ENCODE measurements at regions not wholly inside any gene's neighbourhood (a gene's known extent, or its start where the extent isn't known, plus 50 kb on each side); places are given as distances from the start of the nearest gene placed in this dataset.

DNA sequence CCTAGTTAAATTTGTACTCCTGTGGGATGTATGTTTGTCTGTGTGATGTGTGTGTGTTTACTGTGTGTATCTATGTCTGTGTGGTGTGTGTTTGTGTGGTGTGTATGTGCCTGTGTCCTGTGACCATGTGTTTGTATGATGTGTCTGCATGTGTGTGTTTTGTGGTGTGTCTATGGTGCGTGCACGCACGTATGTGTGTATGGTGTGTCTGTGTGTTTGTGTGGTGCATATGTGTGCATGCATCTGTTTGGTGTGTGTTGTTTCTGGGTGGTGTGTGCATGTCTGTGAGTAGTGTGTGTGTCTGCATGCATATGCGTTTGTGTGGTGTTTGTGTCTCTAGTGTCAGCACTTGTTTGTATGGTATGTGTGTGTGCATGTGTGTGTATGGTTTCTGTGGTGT lies 174.2 kb upstream of the RBFOX1 start:
- H3K27ac Mint-ChIP-seq = no peak overlapping the region
- no peaks in the 10 kb centered on the region for H3K4me1 Mint-ChIP-seq
- DNase-seq (ENCODE audit: low spot score in 2 of 2, unreplicated experiment in 2 of 2) = no peak
- no peak overlapping the region for H3K4me3 Mint-ChIP-seq
- TF ChIP-seq, protein P1, sequence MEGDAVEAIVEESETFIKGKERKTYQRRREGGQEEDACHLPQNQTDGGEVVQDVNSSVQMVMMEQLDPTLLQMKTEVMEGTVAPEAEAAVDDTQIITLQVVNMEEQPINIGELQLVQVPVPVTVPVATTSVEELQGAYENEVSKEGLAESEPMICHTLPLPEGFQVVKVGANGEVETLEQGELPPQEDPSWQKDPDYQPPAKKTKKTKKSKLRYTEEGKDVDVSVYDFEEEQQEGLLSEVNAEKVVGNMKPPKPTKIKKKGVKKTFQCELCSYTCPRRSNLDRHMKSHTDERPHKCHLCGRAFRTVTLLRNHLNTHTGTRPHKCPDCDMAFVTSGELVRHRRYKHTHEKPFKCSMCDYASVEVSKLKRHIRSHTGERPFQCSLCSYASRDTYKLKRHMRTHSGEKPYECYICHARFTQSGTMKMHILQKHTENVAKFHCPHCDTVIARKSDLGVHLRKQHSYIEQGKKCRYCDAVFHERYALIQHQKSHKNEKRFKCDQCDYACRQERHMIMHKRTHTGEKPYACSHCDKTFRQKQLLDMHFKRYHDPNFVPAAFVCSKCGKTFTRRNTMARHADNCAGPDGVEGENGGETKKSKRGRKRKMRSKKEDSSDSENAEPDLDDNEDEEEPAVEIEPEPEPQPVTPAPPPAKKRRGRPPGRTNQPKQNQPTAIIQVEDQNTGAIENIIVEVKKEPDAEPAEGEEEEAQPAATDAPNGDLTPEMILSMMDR (IDR thresholded peaks at IDR 0.05; ENCODE audit: unreplicated experiment) = no peak
- H3K36me3 Mint-ChIP-seq = no peaks in the 10 kb centered on the region
- peaks cover 11% of the 10 kb centered on the region for H3K27me3 Mint-ChIP-seq (ENCODE audit: low read depth)
- no peaks in the 10 kb centered on the region for H3K9me3 Mint-ChIP-seq

DNA sequence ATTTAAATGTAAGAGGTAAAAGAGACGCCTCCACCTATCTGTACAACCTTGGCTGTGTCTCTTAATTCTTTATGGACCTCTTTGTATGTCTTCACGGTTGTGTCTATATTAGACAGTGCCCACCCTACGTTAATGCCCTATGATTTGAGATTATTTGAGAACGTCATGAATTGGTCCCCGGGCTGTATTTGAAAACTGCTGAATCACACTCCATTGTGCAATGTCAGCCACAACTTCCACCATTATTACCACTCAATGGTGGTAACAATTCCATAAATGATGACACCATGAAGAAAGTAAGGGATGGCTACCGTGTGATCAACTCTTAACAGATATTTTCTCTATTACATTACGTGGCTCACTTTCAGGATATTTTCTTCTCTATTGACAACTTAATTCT lies 182.4 kb upstream of the RBFOX1 start:
- no peak for DNase-seq (ENCODE audit: low spot score in 2 of 2, unreplicated experiment in 2 of 2)
- Mint-ChIP-seq H3K9me3 (peaks cover 4% of the 10 kb centered on the region), H3K4me1 (no peaks in the 10 kb centered on the region), H3K36me3 (no peaks in the 10 kb centered on the region), H3K27me3 (ENCODE audit: low read depth) (no peaks in the 10 kb centered on the region), H3K4me3 (no peak overlapping the region), H3K27ac (no peak overlapping the region)
- TF ChIP-seq, protein P1 (IDR thresholded peaks at IDR 0.05; ENCODE audit: unreplicated experiment) = no peak

GRCh38 chr16:7148606-7149005 lies 184.0 kb upstream of the RBFOX1 start:
- Mint-ChIP-seq H3K27ac (no peak overlapping the region), H3K36me3 (no peaks in the 10 kb centered on the region), H3K4me3 (no peak overlapping the region), H3K4me1 (no peaks in the 10 kb centered on the region), H3K27me3 (ENCODE audit: low read depth) (peaks cover 2% of the 10 kb centered on the region), H3K9me3 (peaks cover 4% of the 10 kb centered on the region)
- DNase-seq (ENCODE audit: low spot score in 2 of 2, unreplicated experiment in 2 of 2) = no peak
- TF ChIP-seq, protein P1 (IDR thresholded peaks at IDR 0.05; ENCODE audit: unreplicated experiment) = no peak

DNA sequence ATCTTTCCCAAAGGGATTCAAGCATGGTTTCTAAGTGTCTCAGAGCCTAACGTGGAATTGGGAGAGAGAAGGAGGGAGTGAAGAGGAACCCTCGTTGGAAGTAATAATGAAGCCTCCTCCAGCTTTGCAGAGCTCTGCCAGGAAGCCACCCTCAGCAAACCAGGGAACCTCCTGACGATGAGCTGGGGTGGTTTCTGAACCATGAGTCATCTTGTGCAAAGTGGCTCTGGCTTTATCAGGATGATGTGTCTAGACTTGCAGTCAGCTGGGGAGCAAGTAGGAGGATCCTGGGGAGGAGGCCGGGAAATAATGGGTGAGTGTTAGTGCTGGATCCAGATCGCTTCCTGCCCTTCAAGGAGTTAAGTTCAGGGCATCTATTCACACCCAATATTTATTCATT lies 191.7 kb upstream of the RBFOX1 start:
- Mint-ChIP-seq H3K36me3 (no peaks in the 10 kb centered on the region), H3K4me3 (no peak overlapping the region), H3K27ac (no peak overlapping the region), H3K27me3 (ENCODE audit: low read depth) (peaks cover 11% of the 10 kb centered on the region), H3K9me3 (no peaks in the 10 kb centered on the region), H3K4me1 (no peaks in the 10 kb centered on the region)
- DNase-seq (ENCODE audit: low spot score in 2 of 2, unreplicated experiment in 2 of 2) = no peak
- TF ChIP-seq, protein P1 (IDR thresholded peaks at IDR 0.05; ENCODE audit: unreplicated experiment) = no peak

DNA sequence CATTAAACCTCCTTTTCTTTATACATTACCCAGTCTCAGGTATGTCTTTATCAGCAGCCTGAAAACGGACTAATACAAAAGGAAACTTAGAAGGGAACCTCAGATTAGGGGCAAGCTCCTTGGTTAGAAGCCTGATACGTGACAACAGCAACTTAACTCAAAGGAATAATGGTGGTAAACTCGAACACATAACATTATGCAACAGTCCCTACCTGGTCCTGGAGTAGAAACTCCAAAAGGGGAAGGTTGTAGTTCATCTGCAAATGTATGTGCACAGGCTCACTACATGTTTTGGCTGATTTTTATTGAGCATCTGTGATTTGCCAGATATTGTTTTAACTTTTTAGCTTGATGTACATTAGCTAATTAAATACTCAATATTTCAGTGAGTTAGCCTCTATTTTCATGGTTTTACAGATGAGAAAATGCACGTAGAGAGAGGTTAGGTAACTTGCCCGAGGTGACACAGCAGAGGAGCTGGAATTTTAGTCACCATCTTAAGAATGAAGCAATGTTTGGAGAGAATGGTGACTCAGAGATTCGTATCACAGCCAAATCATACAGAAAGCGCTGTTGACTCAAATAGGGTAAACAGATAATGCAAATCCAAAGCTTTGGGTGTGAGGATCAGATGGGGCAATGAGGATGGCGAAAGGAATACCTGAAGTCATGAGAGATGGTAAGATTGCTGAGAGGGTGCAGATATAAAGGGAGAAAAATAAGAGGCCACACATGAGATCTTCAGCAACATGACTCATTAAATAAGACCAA lies 194.9 kb upstream of the RBFOX1 start:
- peaks cover 13% of the 10 kb centered on the region for H3K27me3 Mint-ChIP-seq (ENCODE audit: low read depth)
- DNase-seq (ENCODE audit: low spot score in 2 of 2, unreplicated experiment in 2 of 2) = no peak
- H3K4me3 Mint-ChIP-seq = no peak overlapping the region
- no peaks in the 10 kb centered on the region for H3K4me1 Mint-ChIP-seq
- no peak overlapping the region for H3K27ac Mint-ChIP-seq
- no peaks in the 10 kb centered on the region for H3K36me3 Mint-ChIP-seq
- H3K9me3 Mint-ChIP-seq = no peaks in the 10 kb centered on the region
- TF ChIP-seq, protein P1 (IDR thresholded peaks at IDR 0.05; ENCODE audit: unreplicated experiment) = no peak
